NCI-H146 (cell line): ENCODE measurements at regions not wholly inside any gene's neighbourhood (a gene's known extent, or its start where the extent isn't known, plus 50 kb on each side); places are given as distances from the start of the nearest gene placed in this dataset.

ENCODE experiments used
- DNase-seq: peaks from one replicate; lab custom pipeline; 2025; lab: John Stamatoyannopoulos, UW

DNA sequence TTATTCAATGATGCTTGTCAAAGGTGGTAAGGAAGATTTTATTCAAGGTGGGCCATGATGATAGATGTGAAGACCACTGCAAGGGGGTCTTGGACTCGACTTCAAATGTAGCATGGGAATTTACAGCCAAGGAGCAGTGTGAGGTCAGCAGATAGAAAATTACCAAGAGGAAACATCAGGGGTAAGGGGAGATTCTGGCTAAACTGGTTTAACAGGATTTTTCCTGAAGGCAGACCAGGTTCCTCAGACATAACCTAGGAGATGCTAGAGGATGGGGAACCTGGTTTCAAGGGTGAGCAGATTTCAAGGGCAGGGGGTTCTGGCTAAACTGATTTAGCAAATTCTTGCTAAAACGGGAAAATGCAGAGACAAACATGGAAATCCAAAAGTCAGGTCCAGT lies 464.9 kb downstream of the TAFA4 start:
- no peak for DNase-seq

GRCh38 chr3:68458581-68458980 lies 473.8 kb downstream of the TAFA4 start:
- DNase-seq: no peak

DNA sequence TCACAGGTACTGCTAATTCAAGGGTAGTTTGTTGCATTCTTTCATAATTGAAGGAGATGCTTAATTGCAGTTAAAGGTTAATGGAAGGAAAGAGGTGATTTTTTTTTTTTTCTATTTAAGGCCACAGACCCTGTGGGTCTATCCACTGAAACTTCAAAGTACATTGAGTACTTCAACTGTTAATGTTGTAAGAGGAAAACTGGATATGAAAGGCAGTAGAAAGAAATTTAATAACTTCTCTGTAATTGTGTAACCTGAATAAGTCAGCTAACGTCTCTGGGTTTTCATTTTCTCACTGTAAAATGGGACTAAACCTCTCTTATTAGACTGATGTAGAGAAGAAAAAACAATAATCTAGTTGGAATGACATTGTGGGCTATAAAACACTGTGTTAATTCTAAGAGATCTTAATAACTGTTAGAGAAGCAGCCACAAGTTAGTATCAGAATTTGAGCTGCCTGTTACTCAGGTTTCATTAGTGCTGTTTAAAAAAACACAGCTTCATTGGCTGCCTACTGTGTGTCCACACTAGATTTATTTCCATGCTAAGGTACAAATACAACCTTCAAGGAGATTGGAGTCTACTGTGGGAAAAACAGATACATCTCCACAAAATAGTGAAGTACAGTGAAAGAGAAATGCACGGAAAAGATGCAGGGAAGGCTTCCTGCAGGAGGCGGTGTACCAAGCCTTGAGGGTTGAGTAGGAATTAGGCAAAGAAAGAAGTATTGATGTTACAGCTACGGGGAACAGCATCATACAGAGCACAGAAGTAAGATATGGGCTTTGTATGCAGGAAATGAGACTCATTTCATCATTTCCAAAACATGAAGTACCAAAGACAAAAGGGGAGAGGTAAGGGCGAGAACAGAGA lies 483.6 kb downstream of the TAFA4 start:
- DNase-seq: no peak

- DNase-seq: no peak
Observed at GRCh38 chr3:68447885-68448284, 484.5 kb downstream of the TAFA4 start.

DNA sequence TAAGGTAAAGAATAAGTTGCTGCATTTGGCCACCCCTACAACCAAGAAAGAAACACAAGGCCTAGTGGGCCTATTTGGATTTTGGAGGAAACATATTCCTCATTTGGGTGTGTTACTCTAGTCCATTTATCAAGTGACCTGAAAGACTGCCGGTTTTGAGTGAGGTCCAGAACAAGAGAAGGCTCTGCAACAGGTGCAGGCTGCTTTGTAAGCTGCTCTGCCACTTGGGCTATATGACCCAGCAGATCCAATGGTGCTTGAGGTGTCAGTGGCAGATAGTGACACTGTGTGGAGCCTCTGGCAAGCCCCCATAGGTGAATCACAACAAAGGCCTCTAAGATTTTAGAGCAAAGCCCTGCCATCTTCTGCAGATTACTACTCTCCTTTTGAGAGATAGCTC lies 491.3 kb downstream of the TAFA4 start:
- DNase-seq: no peak

DNA sequence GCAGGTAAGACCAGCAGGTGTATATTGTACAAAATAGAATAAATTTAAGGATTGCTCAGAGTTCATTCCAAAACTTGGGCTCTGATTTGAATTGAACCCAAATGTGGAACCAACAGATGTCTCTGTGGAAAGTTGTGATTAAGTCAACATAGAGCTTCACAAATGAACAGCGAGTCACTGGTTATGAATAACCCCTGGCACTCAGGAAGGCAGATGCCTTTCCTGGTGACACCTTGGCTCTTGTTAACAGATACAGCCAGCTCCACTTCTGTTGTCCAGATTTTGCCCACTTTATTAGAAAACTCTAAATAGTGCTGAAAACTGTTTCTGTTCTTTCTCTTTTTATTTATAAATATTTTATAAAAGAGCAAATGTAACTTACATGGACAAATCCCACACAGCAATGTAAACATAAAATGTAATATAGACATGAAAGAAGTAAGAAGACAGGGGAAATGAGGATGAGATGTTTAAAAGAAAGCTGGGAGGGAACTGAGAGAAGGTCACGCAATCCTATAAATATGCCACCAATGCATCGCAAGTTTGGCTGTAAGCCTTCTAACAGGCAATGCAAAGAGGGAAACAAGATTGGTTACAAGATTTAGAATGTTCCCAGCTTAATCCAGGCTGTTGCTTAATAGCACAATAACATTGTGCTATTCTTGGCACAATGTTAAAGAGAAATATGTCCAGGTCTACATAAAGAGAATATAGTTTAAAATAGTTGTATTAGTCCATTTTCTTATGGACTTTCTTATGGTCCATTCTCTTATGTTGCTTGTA lies 495.5 kb downstream of the TAFA4 start:
- no peak for DNase-seq

GRCh38 chr3:68428495-68428894 lies 503.9 kb downstream of the TAFA4 start:
- no peak for DNase-seq

GRCh38 chr3:68424796-68425460 lies 507.4 kb downstream of the TAFA4 start:
- no peak for DNase-seq

GRCh38 chr3:68408626-68409025 lies 523.7 kb downstream of the TAFA4 start:
- DNase-seq: no peak

GRCh38 chr3:68403741-68404140 lies 528.6 kb downstream of the TAFA4 start:
- DNase-seq: no peak

DNA sequence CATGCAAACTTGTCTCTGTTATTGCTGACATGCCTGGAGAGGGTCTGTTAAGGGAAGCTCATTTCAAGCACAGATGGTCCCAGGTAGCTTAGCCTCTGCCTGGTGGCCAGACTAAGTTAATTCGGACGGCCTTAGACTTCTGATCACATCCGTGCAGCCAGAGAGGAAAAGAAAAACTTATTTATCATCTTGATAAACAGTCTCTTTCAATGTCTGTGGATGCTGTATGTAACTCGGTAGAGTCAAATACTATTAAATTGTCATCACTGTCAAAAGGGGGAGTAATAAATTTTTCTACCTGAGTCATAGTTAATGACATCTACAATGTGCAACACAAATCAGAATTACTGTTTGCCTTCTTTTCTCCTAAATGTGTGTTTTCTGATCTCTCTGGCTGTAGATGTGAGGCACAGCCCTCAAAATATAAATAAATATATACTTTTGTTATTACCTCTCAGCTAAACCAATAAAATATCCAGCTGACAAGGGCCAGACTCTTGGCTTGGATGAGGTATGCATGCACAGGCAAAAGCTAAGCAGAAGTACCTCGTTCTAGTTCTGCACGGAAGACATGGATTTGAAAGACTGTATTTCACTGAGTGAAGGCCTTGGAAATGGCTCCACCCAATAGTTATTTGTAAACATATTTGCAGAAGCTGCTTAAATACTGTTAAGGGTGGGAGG lies 530.0 kb downstream of the TAFA4 start:
- DNase-seq: no peak

DNA sequence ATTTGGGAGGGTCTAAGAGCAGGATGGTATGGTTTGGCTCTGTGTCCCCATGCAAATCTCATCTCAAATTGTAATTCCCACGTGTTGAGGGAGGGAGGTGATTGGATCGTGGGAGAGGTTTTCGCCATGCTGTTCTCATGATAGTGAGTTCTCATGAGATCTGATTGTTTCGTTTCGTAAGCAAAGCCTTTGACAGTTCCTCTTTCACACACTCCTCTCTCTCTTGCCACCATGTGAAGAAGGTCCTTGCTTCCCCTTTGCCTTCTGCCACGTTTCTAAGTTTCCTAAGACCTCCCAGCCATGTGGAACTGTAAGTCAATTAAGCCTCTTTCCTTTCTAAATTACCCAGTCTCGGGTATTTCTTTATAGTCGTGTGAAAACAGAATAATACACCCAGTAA lies 553.7 kb downstream of the TAFA4 start:
- DNase-seq: no peak

DNA sequence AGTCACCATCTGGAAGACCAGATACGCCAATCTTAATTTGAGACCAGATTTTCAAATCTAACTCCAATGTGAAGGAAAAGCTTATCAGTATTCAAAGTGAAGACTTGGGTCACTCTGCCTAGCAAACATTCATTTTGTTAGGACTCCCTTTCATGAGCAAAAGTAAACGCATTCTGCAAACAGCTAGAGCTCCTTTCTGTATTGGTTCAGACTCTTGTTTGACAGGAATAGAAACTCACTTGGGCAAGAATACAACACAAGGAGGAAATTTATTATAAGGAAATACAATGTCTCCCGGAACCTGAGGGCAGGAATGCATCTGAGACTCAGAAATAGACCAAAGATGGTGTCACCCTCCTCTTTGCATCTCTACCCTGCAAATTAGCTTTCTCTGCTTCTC lies 558.6 kb downstream of the TAFA4 start:
- DNase-seq: no peak

DNA sequence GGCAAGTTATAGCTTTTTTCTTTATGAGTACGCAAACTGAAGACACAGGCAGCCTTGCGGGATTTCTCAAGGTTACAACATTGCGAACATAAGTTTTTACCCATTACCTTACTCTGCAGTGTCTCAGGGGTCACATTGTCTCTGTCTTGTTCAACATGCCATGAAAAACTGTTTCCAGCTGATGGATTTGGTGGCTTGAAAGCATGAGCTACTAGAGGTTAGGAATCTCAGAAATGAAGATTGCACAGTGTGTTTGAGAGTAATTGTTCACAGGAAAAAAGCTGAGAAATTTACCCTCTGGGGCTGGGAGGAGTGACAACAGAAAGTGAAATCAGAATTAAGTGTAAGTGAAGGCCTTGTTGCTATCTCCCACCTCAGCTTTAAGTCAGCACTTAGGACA lies 568.6 kb downstream of the TAFA4 start:
- DNase-seq: no peak

DNA sequence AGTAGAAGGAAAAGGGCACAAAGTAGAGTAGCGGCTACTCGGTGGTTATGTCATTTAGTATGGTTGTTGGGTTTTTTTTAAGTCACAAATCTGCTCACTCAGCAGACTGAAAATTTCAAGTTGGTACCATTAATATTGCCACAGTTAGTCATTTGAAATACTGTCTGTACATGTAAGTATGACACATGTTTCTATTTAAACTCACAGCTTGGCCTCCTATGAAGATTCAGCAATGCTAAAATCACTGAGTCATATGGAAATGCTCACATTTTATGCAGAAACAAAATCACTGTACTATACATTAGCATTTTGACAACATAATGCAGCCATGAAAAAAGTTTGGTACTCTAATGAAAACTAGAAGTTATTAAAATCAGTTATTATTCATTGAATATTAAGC lies 571.9 kb downstream of the TAFA4 start:
- DNase-seq: no peak

- DNase-seq: no peak
Observed at GRCh38 chr3:68345781-68346180, 586.6 kb downstream of the TAFA4 start.

DNA sequence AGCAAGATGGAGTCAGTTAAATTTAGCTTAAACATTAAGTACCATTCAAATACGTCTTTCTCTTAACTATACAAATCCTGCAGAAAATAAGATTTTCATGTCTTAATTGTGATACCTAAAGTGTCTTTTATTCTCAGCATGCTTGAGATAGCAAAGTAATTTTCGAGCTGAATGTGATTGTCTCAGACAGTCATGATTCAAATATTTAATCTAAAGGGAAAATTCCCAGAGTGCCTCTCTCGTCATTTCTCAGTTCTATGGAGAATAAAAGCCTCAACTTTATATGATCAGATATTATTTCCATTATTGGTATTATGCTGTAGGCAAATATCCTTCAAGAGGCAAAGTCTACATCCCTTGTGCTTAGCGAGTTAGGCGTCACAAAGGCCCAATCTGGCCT lies 589.9 kb downstream of the TAFA4 start:
- no peak for DNase-seq

DNA sequence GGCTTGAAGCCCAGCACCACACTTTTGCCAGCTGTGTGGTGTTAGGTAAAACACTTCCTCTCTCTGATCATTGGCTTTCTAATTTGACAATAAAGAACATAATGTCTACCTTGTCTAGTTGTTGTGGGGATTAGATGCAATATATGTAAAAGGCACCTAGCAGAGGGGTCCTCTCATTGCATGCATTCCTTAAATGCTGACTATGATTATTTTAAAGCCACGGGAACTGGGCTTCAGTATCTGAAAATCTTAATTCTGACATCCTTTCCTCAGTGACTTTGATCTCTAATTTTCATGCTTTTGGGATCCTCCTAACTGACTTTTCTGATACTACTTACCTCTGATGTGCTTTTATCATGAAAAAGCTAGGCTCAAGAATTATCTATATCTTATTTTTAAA lies 596.3 kb downstream of the TAFA4 start:
- DNase-seq: no peak

DNA sequence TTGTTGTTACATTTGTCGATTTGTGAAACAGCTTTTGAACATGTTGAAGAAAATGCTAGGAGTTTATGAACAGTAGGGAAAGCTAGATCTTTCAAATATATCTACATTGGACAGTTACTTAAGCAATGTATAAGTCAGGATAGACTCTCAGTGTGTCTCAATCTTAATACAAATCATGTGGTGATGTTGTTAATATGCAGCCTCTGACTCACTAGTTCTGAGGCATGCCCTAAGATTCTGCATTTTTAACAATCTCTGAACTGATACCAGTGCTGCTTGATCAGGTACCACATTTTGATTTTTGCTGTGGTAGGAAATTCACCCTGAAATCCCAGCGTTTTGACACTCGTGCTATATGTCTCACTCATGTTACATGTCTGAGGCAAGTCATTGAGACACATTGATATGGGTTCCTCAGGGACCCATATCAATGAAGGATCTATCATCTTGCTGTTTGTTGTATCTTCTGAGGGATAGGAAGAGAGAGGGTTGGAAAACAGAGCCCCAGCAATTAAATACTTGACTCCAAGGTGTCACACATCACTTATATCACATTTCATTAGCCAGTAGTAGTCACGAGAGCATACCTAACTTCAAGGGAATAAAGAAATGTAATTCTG lies 597.9 kb downstream of the TAFA4 start:
- DNase-seq: no peak

- DNase-seq: no peak
Observed at GRCh38 chr3:68328049-68328448, 604.3 kb downstream of the TAFA4 start.

GRCh38 chr3:68315964-68316363 lies 616.4 kb downstream of the TAFA4 start:
- DNase-seq: no peak

DNA sequence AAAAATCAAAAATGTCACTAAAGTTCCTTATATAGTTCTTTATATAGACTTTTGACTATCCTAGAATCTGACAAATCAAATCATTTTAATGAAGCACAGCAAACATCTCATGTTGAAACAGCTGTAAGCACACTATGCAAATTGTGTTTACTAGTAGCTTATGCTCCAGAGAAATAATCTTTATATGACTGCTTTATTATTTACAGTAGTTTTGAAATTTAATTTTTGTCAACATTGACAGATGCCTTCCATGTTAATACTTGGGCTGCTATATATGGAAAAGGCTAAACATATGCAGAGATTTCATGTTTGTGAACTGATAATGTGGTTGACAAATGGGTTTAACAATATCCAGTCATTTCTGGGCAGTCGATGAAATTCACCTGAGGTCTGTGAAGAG lies 616.8 kb downstream of the TAFA4 start:
- peak; percentile 2 for DNase-seq
